GM23338 (cell line): ENCODE measurements at regions not wholly inside any gene's neighbourhood (a gene's known extent, or its start where the extent isn't known, plus 50 kb on each side); places are given as distances from the start of the nearest gene placed in this dataset.

ENCODE experiments used
- ATAC-seq: fragments of 200-7000 bp; cut with Tn5 transposase; 3 replicates; pipeline ENCODE4 v1.9.1; 2020
- DNase-seq: peaks from one replicate; pipeline ENCODE4 v3.0.0-alpha.2; 2015; ENCODE audit warnings: low spot score
- H2AFZ ChIP-seq: fragments of 200-600 bp; sonication (generic); 2 replicates; pipeline ENCODE4 v1.8.0; 2016; ENCODE audit warnings: antibody characterized with exemption, mild to moderate bottlenecking, moderate library complexity
- H3F3A ChIP-seq: fragments of 200-600 bp; sonication (generic); replicated peaks from 2 replicates; pipeline ENCODE4 v1.8.0; 2017; ENCODE audit warnings: antibody characterized with exemption, mixed run types, low read depth
- H3K27ac ChIP-seq: fragments of 200-600 bp; sonication (generic); 2 replicates; pipeline ENCODE4 v1.6.1; 2016; ENCODE audit warnings: low read depth
- H3K27me3 ChIP-seq: fragments of 200-600 bp; sonication (generic); 2 replicates; pipeline ENCODE4 v1.8.0; 2016; ENCODE audit warnings: mild to moderate bottlenecking, mixed run types, moderate library complexity; ENCODE audit not compliant: insufficient read depth
- H3K36me3 ChIP-seq: fragments of 200-600 bp; sonication (generic); 2 replicates; pipeline ENCODE4 v1.8.0; 2016; ENCODE audit warnings: mild to moderate bottlenecking; ENCODE audit not compliant: insufficient read depth
- H3K4me1 ChIP-seq: fragments of 200-600 bp; sonication (generic); 2 replicates; pipeline ENCODE4 v1.8.0; 2016; ENCODE audit warnings: mild to moderate bottlenecking, moderate library complexity; ENCODE audit not compliant: insufficient read depth
- H3K4me2 ChIP-seq: fragments of 200-600 bp; sonication (generic); 2 replicates; pipeline ENCODE4 v1.7.1; 2017; ENCODE audit warnings: mixed run types
- H3K4me3 ChIP-seq: fragments of 200-600 bp; sonication (generic); 2 replicates; pipeline ENCODE4 v1.6.1; 2016; ENCODE audit warnings: mixed run types
- H3K79me2 ChIP-seq: fragments of 200-600 bp; sonication (generic); replicated peaks from 2 replicates; pipeline ENCODE4 v1.8.0; 2017; ENCODE audit warnings: mild to moderate bottlenecking; ENCODE audit not compliant: insufficient read depth
- H3K9me2 ChIP-seq: fragments of 200-600 bp; sonication (generic); 2 replicates; pipeline ENCODE4 v1.8.0; 2017; ENCODE audit not compliant: insufficient read depth
- H4K20me1 ChIP-seq: fragments of 200-600 bp; sonication (generic); replicated peaks from 2 replicates; pipeline ENCODE4 v1.8.0; 2017; ENCODE audit warnings: mild to moderate bottlenecking; ENCODE audit not compliant: insufficient read depth
- H3K27ac Mint-ChIP-seq: 2 replicates; pipeline ENCODE4 v1.8.0; 2020; ENCODE audit warnings: inconsistent platforms, mild to moderate bottlenecking, moderate library complexity, mixed read lengths
- H3K27me3 Mint-ChIP-seq: 3 replicates; pipeline ENCODE4 v1.8.0; 2022; ENCODE audit warnings: low read depth, mild to moderate bottlenecking, moderate library complexity, mixed read lengths, inconsistent platforms; ENCODE audit not compliant: insufficient read depth, poor library complexity
- H3K36me3 Mint-ChIP-seq: 3 replicates; pipeline ENCODE4 v1.8.0; 2021; ENCODE audit warnings: low read depth, mild to moderate bottlenecking, inconsistent platforms, moderate library complexity, mixed read lengths
- H3K4me1 Mint-ChIP-seq: 3 replicates; pipeline ENCODE4 v1.8.0; 2020; ENCODE audit warnings: mild to moderate bottlenecking, inconsistent platforms, mixed read lengths
- H3K4me3 Mint-ChIP-seq: 3 replicates; pipeline ENCODE4 v1.8.0; 2021; ENCODE audit warnings: moderate library complexity, mild to moderate bottlenecking, inconsistent platforms, mixed read lengths
- H3K9me3 Mint-ChIP-seq: 3 replicates; pipeline ENCODE4 v1.8.0; 2020; ENCODE audit warnings: moderate library complexity, mild to moderate bottlenecking, inconsistent platforms, mixed read lengths
- CREB1 ChIP-seq: fragments of 250-450 bp; sonication (Bioruptor Pico); IDR thresholded peaks from 2 replicates; pipeline ENCODE4 v1.5.0; 2020; ENCODE audit warnings: low read depth, mild to moderate bottlenecking, moderate library complexity
- CTCF ChIP-seq, 2 experiments: fragments of 200-600 bp in 1 of 2; sonication (generic) in 1 of 2; conservative IDR thresholded peaks; 2 replicates each; pipeline versions ENCODE4 v1.5.1 to v1.6.1; 2016 to 2017; ENCODE audit warnings: antibody characterized with exemption in 2 of 2, low read depth in 2 of 2, mild to moderate bottlenecking in 2 of 2, moderate library complexity in 1 of 2
- EZH2 ChIP-seq: fragments of 200-600 bp; sonication (generic); IDR thresholded peaks from one replicate; pipeline ENCODE4 v1.8.0; 2017; ENCODE audit warnings: antibody characterized with exemption, mild to moderate bottlenecking, low read depth; ENCODE audit not compliant: unreplicated experiment
- EZH2phosphoT487 ChIP-seq: fragments of 200-600 bp; sonication (generic); IDR thresholded peaks from one replicate; pipeline ENCODE4 v1.8.1; 2018; ENCODE audit warnings: antibody characterized with exemption; ENCODE audit not compliant: unreplicated experiment
- JUNB ChIP-seq: IDR thresholded peaks from one replicate; pipeline ENCODE4 v1.6.1; 2016; ENCODE audit warnings: antibody characterized with exemption; ENCODE audit not compliant: unreplicated experiment
- NANOG ChIP-seq: IDR thresholded peaks from 2 replicates; pipeline ENCODE4 v1.6.1; 2016; ENCODE audit warnings: antibody characterized with exemption, borderline replicate concordance
- POLR2AphosphoS5 ChIP-seq: IDR thresholded peaks from 2 replicates; pipeline ENCODE4 v1.6.1; 2016; ENCODE audit warnings: antibody characterized with exemption, low read depth
- REST ChIP-seq: IDR thresholded peaks from one replicate; pipeline ENCODE4 v1.6.1; 2018; ENCODE audit warnings: antibody characterized with exemption; ENCODE audit not compliant: unreplicated experiment
- STAT1 ChIP-seq: IDR thresholded peaks from one replicate; pipeline ENCODE4 v1.6.1; 2016; ENCODE audit warnings: antibody characterized with exemption; ENCODE audit not compliant: unreplicated experiment
- ZNF114 ChIP-seq: fragments of 250-450 bp; sonication (Bioruptor Pico); IDR thresholded peaks from 2 replicates; pipeline ENCODE4 v1.5.0; 2020; ENCODE audit warnings: mild to moderate bottlenecking, moderate library complexity
- ZNF331 ChIP-seq: fragments of 250-450 bp; sonication (Bioruptor Pico); IDR thresholded peaks from 2 replicates; pipeline ENCODE4 v1.5.0; 2020; ENCODE audit warnings: low read depth, mild to moderate bottlenecking, moderate library complexity
- ZNF462 ChIP-seq: fragments of 250-450 bp; sonication (Bioruptor Pico); IDR thresholded peaks from 2 replicates; pipeline ENCODE4 v1.5.0; 2020; ENCODE audit warnings: mild to moderate bottlenecking, moderate library complexity

- TF ChIP-seq CTCF (conservative IDR thresholded peaks at IDR 0.05; ENCODE audit: low read depth in 2 of 2) = no peak
- TF ChIP-seq POLR2AphosphoS5 = no peak
Observed at GRCh38 chr4:163967710-163968109, 473.2 kb downstream of the TMA16 start (continued).

- H3K36me3 ChIP-seq = no peaks in the 10 kb centered on the region
- no peaks in the 10 kb centered on the region for H3K79me2 ChIP-seq
- no peak overlapping the region for H3K4me2 ChIP-seq
- Mint-ChIP-seq H3K36me3 (no peaks in the 10 kb centered on the region), H3K27me3 (no peaks in the 10 kb centered on the region), H3K27ac (no peak overlapping the region), H3K4me3 (no peak overlapping the region), H3K9me3 (no peaks in the 10 kb centered on the region), H3K4me1 (no peaks in the 10 kb centered on the region)
- no peaks in the 10 kb centered on the region for H4K20me1 ChIP-seq
- no peak overlapping the region for H3K4me3 ChIP-seq
- ATAC-seq (no peak), DNase-seq (no peak)
- H3K4me1 ChIP-seq = no peaks in the 10 kb centered on the region
- H3K27me3 ChIP-seq = no peaks in the 10 kb centered on the region
- no peak overlapping the region for H3K27ac ChIP-seq
- H3F3A ChIP-seq = no peaks in the 10 kb centered on the region
- no peaks in the 10 kb centered on the region for H3K9me2 ChIP-seq
- no peak overlapping the region for H2AFZ ChIP-seq
- TF ChIP-seq CTCF (conservative IDR thresholded peaks at IDR 0.05; ENCODE audit: low read depth in 2 of 2) (no peak), ZNF114 (CRISPR knock-in tag) (no peak), ZNF462 (no peak), ZNF331 (no peak), NANOG (no peak), EZH2 (no peak), POLR2AphosphoS5 (no peak), REST (no peak), EZH2phosphoT487 (no peak), STAT1 (no peak), JUNB (no peak), CREB1 (no peak)
Observed at GRCh38 chr4:163969291-163969690, 474.8 kb downstream of the TMA16 start.
